H54 (cell line): ENCODE measurements at regions not wholly inside any gene's neighbourhood (a gene's known extent, or its start where the extent isn't known, plus 50 kb on each side); places are given as distances from the start of the nearest gene placed in this dataset.
"Not testable (repeated sequence)": the region's sequence is repeated elsewhere in the genome, so short reads cannot be mapped to it uniquely, and the experiment has no call there.

Experiments used
- DNase-seq: peaks from one replicate; pipeline ENCODE4 v3.0.0; 2011; ENCODE audit warnings: low spot score, mixed read lengths; ENCODE audit not compliant: insufficient read length
- FAIRE-seq: peaks from 3 replicates; lab custom pipeline; 2011; peaks lifted over from hg19 to GRCh38; lab: Jason Lieb, UNC
- POLR2A ChIP-seq: IDR thresholded peaks from 2 replicates; pipeline ENCODE4 v1.6.1; 2011; ENCODE audit warnings: low read depth, mild to moderate bottlenecking, low read length

DNA sequence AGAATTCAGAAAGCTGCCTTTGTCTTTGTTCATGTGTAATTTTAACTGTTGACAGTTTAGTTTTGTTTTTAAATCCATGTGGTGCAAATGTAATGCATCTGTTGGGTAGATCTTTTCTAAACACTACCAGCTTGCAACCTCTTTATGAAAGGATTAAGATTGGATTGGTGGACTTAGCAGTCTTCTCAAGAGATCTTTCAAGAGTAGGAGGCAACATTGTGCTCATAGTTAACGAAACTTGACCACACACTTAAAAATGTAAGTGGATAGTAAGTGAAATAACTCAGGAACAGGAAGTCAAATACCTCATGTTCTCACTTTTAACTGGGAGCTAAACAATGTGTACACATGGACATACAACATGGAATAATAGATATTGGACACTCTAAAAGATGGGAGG is 579.0 kb downstream of the RIT2 start:
- DNase-seq, result no peak
- no peak for FAIRE-seq
- no peak for TF ChIP-seq POLR2A

DNA sequence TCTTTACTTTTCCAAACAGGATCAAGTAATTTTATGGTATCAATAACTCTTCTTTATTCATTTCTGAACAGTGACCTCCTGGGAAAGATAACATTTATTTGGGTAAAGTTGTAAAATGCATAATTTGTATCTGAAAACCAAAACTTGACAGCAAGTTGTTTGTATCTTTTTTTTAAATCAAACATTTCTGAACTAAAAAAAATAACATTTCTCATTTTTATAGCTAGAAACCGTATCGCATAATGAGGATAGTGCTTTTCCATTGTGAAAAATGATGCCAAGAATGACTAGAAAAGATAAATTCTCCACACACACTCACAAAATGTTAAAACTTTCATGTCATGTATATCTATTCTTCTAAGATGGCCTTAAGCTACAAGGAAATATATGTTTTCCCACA is 578.2 kb downstream of the RIT2 start:
- no peak for TF ChIP-seq POLR2A
- no peak for DNase-seq
- FAIRE-seq, result no peak

DNA sequence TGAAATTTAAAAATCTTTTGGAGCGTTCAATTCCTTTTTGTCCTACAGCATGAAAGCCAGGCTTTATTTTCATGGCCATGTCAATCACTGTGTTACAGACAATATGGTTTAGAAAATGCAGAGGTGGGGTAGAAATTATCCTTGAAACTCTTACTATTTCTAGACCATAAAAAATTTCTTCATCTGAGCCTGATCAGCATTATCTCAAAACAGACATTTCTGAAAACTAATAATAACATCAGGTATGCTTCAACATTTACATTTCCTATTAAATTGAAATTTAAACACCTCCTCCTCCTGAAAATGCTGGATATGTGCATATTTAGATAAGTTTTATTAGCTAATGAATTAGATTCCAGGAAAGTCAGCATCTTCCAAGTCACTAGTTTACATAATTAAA is 570.6 kb downstream of the RIT2 start:
- no peak for TF ChIP-seq POLR2A
- no peak for FAIRE-seq
- DNase-seq, result no peak

DNA sequence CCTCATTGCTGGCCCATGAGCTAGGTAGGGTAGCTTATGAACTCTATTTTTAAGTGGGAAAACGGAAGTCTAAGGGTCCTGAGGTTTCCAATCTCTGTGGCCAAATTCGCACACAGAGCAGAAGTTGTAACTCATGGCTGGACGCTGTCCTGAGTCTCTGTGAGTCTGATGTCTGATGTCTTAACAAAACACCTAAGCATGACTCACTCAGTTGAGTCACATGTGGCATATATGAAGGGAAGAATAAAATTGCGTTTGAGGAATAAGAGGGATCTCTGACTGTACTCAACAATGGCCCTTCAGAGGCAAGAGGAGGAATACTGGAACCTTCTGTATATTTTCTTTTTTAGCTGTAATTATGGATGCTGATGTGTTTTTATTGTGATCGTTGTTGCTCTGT is 569.7 kb downstream of the RIT2 start:
- FAIRE-seq, result no peak
- DNase-seq, result peak; percentile 0
- TF ChIP-seq POLR2A, result no peak

DNA sequence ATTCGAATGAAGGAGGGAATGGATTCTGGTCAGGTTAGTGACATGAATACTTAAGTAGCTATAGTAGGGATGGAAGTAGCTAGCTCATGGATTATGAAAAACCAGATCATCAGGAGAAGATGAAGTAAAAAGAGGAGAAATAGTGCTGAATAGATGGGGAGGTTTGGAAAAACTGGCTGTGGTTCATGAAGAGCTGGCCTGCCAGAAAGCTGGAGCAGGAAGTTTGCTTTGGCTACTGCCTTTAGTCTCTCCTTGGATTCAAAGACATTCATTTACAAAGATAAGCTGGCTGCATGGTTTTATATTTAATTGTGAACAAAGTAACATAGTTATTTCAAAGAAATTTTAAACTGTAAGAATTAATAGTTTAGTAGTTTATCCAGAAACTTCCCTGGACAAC is 567.0 kb downstream of the RIT2 start:
- no peak for TF ChIP-seq POLR2A
- DNase-seq (no peak), FAIRE-seq (no peak)

DNA sequence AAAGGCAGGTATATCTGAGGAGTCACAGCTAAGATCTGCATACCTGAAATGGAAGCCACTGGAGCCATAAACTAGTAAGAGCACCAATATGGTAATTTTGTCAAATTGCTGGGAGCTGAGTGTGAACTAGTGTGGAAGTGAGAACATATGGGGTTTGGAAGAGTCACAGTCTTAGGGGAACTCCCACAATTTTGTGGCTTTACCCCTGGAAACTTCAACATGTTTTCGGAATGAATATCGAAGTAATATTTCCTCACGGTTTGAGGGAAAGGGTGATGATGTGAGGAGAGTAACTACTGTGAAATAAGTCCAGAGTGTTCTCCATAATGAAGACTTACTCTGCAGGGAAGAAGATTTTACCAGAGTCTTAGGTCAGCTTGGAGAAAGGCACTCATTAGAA is 565.9 kb downstream of the RIT2 start:
- no peak for FAIRE-seq
- DNase-seq, result no peak

DNA sequence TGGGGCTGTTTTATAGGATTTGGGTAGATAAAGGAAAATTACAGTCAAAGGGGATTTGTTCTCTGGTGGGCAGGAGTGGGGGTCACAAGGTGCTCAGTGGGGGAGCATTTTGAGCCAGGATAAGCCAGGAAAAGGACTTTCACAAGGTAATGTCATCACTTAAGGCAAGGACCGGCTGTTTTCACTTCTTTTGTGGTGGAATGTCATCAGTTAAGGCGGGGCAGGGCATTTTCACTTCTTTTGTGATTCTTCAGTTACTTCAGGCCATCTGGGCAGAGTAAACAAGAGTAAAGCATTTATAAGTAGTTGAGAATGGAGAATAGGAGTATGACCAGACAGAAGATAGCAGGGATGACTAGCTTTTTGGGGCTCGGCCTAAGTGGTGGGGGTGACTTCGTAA is 562.9 kb downstream of the RIT2 start:
- FAIRE-seq, DNase-seq: not testable (repeated sequence)

More for the DNA sequence above, 565.9 kb downstream of the RIT2 start:
- TF ChIP-seq POLR2A, result no peak

DNA sequence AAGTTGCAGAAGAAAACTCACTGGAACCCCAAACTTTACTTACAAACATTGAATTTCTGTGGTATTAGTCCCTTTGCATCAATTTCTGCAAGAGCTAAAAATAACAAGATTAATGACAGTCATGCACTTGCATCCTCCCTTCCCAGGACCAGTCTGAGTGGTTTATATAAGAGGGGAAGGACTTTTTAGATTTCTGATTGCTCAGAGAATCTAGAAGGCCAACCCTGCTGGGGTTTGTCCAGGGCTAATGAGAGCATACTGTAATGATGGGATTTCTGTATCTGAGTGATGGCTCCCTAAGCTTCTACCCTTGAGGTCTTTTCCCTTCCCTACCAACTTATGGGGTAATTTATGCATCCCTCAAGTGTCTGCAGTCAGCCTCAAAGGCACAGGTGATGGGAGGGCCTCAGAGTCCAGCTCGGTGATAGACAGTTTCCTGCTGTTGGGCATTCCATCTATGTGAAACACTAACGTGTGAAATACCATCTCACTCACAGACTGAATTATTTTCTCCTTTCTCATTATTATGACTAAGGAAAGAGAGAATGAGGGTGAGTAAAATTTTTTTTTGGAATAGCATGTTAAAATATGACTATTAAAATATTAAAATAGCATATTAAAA is 556.3 kb downstream of the RIT2 start:
- no peak for TF ChIP-seq POLR2A
- DNase-seq (no peak), FAIRE-seq (no peak)

DNA sequence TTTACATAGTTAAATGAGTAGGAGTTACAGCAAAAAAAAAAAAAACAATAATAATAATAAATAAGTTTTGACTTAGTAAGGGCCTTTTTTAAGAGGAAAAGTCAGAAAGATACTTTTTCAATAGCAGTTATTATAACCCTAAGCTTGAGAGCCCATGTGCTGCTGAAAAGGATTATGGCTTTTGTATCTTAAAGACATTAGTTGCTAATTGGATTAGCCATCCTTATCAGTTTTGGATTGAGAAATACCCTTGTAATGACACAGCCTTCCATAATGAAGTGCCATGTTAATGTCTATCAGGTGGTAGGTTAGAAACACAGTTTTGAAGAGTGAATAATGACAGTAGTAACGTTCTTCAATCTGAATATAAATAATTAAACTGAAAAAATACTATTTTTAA is 554.0 kb downstream of the RIT2 start:
- no peak for TF ChIP-seq POLR2A
- FAIRE-seq, result no peak
- no peak for DNase-seq

DNA sequence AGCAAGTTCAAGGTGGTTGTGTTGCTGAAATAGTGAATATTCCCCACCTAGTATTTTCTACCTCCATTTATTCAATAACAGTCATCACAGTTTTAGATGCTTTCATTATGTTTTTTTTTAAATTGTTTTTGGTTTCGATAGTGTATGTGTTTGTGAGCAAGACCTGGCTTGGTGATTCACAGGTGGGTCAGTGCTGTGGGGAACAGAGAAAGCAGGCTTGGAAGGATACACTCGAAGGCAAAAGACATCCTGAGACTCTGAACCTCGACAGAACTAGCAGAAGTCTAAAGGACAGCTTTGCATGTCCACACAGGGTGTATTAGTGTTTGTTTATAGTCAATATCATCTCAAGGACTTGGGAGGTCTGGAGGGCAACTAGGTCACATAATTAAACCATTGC is 551.5 kb downstream of the RIT2 start:
- no peak for TF ChIP-seq POLR2A
- DNase-seq (no peak), FAIRE-seq (no peak)

DNA sequence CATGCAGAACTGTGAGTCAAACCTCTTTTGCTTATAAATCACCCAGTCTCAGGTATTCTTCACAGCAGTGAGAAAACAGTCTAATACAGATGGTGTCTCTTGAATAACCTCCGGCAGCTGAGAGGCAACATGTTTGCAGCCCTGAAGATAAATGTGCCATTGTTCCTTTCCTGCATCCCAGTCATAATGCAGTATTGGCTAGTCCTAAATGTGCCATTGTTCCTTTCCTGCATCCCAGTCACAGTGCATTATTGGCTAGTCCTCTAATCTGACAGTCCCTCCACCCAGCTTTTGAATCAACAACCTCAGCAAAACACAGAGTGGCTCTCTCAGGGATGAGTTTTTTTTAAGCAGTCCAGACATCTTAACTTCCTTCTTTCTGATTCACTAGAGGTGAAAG is 550.7 kb downstream of the RIT2 start:
- no peak for TF ChIP-seq POLR2A
- FAIRE-seq (no peak), DNase-seq (no peak)

DNA sequence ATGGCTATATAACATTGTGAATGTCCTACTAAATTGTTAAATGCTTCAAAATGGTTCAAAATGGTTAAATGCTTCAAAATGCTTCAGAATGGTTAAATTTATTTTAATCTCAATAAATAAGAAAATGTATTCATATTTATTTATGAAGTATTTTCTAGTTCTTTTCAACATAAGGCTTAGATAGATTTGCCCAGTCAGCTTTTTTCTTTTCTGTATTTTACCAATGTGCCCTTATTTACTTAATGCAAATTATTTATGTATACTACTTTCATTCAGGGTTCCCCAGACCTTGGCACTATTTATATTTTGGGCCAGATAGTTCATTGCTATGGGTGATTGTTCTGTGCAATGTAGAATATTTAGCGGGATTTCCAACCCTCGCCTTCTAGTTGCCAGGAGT is 546.7 kb downstream of the RIT2 start:
- no peak for FAIRE-seq
- TF ChIP-seq POLR2A, result no peak
- DNase-seq, result no peak

DNA sequence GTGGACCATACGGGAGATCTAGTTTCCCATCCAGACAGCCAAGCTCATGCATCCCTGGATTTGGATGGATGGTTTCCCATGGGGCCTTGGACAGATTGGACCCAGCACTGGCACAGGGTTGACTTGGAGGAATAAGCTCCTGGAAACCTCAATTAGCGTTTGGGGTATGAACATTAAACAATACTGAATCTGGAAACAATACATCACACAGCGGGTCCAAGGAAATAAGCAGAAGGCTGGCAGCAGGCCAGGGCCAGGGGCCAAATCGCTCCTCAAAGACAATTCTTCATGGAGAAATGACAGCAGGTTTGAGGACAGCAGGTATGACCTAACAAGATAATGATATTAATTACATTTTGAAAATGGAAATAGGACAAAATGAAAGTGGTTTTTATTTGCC is 540.6 kb downstream of the RIT2 start:
- TF ChIP-seq POLR2A, result no peak
- DNase-seq, result no peak
- no peak for FAIRE-seq

DNA sequence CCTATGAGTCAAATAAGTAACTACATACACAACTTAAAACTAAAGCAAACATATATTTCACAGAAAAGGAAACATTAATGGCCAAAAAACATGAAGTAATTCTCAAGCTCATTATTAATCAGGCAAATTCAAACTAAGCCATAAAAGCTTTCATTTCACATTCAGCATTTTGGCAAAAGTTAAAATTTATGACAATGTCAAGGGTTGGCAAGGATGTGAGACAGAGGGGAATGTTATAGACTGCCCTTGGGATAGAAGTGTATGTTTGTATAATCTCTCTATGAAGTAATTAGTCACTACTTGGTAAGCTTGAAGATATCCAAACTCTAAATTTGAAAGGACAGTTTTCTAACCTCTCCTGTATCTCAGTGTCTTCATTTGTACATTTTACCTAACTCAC is 539.4 kb downstream of the RIT2 start:
- no peak for FAIRE-seq
- TF ChIP-seq POLR2A, result no peak
- no peak for DNase-seq

DNA sequence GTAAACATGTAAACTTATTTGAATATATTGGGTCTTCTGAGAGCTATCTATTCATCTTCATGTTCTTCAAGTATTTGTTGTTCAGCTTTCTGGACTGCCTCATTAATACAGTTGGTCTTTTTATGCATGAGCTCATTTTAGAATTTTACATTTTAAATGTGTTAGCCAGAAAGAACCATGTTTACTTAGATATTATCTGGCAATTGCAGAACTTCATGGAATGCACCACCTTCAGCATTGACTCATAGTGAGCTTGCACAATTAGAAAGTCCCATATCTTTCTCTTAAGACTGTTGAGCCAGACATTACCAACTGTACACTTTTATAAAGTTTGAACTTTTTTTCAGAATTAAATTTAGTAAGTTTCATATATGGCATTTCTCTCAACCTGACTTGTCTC is 536.7 kb downstream of the RIT2 start:
- DNase-seq, result no peak
- no peak for TF ChIP-seq POLR2A
- no peak for FAIRE-seq

DNA sequence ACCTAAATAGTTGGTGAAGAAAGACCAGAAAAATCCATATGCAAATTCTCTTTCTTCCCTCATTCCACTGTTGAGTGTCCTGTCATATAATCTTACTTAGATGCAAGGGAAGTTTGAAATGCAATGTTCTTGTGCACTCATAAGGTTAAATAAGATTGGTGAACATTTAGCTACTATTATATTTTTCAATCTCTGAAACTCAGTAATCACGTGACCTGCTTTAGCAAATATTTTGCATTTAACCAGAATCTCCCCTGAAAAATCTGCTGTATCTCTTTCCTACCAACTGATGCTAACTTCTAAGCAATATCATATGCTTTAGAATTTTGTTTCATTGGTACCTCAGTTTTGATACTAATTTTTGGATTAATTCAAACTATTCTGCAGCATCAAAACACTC is 533.2 kb downstream of the RIT2 start:
- DNase-seq, result no peak
- no peak for TF ChIP-seq POLR2A
- FAIRE-seq, result no peak
